ENCODE measurements at regions not wholly inside any gene's neighbourhood (a gene's known extent, or its start where the extent isn't known, plus 50 kb on each side); places are given as distances from the start of the nearest gene placed in this dataset.

- TF ChIP-seq CTCF (conservative IDR thresholded peaks at IDR 0.05; ENCODE audit: low read depth, low read length) (no peak), EZH2 (IDR thresholded peaks at IDR 0.05; ENCODE audit: borderline replicate concordance, low read depth, low read length, poor library complexity, severe bottlenecking) (no peak)
These were observed 143.3 kb downstream of the CYP26B1 start for GRCh38 chr2:72004201-72004915.

Data from A673 (cell line).